ENCODE measurements at regions not wholly inside any gene's neighbourhood (a gene's known extent, or its start where the extent isn't known, plus 50 kb on each side); places are given as distances from the start of the nearest gene placed in this dataset.

GRCh38 chr2:129179199-129179598, 800.3 kb upstream of the RAB6C start:
- in situ Hi-C loops (cut with HindIII; ENCODE audit: extremely low pct_ligation_motif_present, low pct_unique_long_range_greater_than_20kb): no loop called here
- no peak for ATAC-seq
- no peak overlapping the region for H3K9ac ChIP-seq (ENCODE audit: insufficient read depth, low read depth, low read length)

DNA sequence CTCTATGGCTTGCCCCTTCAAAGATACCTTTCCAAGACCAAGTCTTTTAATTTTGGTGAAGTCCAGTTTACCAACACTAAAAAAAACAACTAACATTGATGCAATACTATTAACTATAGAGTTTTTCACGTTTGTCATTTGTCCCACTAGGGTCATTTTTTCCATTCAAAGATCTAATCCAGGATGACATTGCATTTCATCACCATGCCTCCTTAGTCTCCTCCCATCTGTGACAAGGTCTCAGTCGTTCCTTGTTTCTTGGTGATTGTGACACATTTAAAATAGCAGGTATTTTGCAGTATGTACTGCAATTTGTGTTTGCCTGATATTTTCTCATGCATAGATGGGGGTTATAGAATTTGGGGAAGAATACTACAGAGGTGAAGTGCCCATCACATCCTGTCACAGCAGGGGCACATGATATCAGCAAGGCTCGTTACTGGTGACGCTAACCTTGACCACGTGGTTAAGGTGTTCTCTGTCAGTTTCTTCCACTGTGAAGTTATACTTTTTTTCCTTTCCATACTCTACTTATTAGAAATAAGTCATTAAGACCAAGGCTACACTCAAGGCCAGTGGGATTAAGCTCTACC, 799.2 kb upstream of the RAB6C start:
- H3K27me3 ChIP-seq (ENCODE audit: control insufficient read depth in 1 of 2, insufficient read depth in 2 of 2, low read length in 2 of 2): no peaks in the 10 kb centered on the region
- H2AFZ ChIP-seq (ENCODE audit: low read length): no peak overlapping the region
- H3K4me1 ChIP-seq (ENCODE audit: insufficient read depth, low read length): no peaks in the 10 kb centered on the region
- H3K9ac ChIP-seq (ENCODE audit: insufficient read depth, low read depth, low read length): no peak overlapping the region
- in situ Hi-C loops (cut with HindIII; ENCODE audit: extremely low pct_ligation_motif_present, low pct_unique_long_range_greater_than_20kb): no loop called here
- DNase-seq (ENCODE audit: low spot score) (no peak), ATAC-seq (no peak), FAIRE-seq (no peak)
- H3K27ac ChIP-seq (ENCODE audit: extremely low read length, insufficient read depth, low read length): no peak overlapping the region
- no peak overlapping the region for H3K4me3 ChIP-seq (replicated peaks in 1 of 3; ENCODE audit: insufficient read depth in 1 of 3, low read depth in 2 of 3, low read length in 3 of 3)
- H4K20me1 ChIP-seq (ENCODE audit: insufficient read depth, low read length): no peaks in the 10 kb centered on the region
- no peaks in the 10 kb centered on the region for H3K36me3 ChIP-seq (replicated peaks in 1 of 2; ENCODE audit: control insufficient read depth in 1 of 2, insufficient read depth in 2 of 2, low read length in 2 of 2)
- no peaks in the 10 kb centered on the region for H3K79me2 ChIP-seq (ENCODE audit: insufficient read depth, low read length)
- no peak overlapping the region for H3K4me2 ChIP-seq (ENCODE audit: low read depth, low read length)
- H3K9me3 ChIP-seq (ENCODE audit: low read length): no peaks in the 10 kb centered on the region
- TF ChIP-seq ZNF547 (CRISPR knock-in tag; IDR thresholded peaks at IDR 0.05) (no peak), SP2 (CRISPR knock-in tag; IDR thresholded peaks at IDR 0.05) (no peak), MEIS1 (CRISPR knock-in tag; IDR thresholded peaks at IDR 0.05; ENCODE audit: borderline replicate concordance) (no peak)
- TF ChIP-seq, protein P1, sequence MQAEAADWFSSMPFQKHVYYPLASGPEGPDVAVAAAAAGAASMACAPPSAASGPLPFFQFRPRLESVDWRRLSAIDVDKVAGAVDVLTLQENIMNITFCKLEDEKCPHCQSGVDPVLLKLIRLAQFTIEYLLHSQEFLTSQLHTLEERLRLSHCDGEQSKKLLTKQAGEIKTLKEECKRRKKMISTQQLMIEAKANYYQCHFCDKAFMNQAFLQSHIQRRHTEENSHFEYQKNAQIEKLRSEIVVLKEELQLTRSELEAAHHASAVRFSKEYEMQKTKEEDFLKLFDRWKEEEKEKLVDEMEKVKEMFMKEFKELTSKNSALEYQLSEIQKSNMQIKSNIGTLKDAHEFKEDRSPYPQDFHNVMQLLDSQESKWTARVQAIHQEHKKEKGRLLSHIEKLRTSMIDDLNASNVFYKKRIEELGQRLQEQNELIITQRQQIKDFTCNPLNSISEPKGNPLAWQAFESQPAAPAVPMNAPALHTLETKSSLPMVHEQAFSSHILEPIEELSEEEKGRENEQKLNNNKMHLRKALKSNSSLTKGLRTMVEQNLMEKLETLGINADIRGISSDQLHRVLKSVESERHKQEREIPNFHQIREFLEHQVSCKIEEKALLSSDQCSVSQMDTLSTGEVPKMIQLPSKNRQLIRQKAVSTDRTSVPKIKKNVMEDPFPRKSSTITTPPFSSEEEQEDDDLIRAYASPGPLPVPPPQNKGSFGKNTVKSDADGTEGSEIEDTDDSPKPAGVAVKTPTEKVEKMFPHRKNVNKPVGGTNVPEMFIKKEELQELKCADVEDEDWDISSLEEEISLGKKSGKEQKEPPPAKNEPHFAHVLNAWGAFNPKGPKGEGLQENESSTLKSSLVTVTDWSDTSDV (CRISPR knock-in tag; IDR thresholded peaks at IDR 0.05): no peak
- ChIA-PET POLR2A (no interaction called here), CTCF (ENCODE audit: low intra/inter-chr PET ratio, low total read pairs) (no interaction called here)
- 3% methylated on average over 5 of the region's 5 CpGs for WGBS (ENCODE audit: low lambda C conversion rate)
- intact Hi-C loops (cut with micrococcal nuclease; ENCODE audit: unreplicated experiment): no loop called here
- no TSS peak for BruUV-seq (replicated peaks)

More at GRCh38 chr2:129179199-129179598, 800.3 kb upstream of the RAB6C start:
- H3K36me3 ChIP-seq (replicated peaks in 1 of 2; ENCODE audit: control insufficient read depth in 1 of 2, insufficient read depth in 2 of 2, low read length in 2 of 2): no peaks in the 10 kb centered on the region
- H3K9me3 ChIP-seq (ENCODE audit: low read length): no peaks in the 10 kb centered on the region
- FAIRE-seq (no peak), DNase-seq (ENCODE audit: low spot score) (no peak)
- no peaks in the 10 kb centered on the region for H3K27me3 ChIP-seq (ENCODE audit: control insufficient read depth in 1 of 2, insufficient read depth in 2 of 2, low read length in 2 of 2)
- ChIA-PET POLR2A (no interaction called here), CTCF (ENCODE audit: low intra/inter-chr PET ratio, low total read pairs) (no interaction called here)
- H3K4me3 ChIP-seq (replicated peaks in 1 of 3; ENCODE audit: insufficient read depth in 1 of 3, low read depth in 2 of 3, low read length in 3 of 3): no peak overlapping the region
- H2AFZ ChIP-seq (ENCODE audit: low read length): no peak overlapping the region
- no peaks in the 10 kb centered on the region for H3K79me2 ChIP-seq (ENCODE audit: insufficient read depth, low read length)
- H3K4me2 ChIP-seq (ENCODE audit: low read depth, low read length): no peak overlapping the region
- intact Hi-C loops (cut with micrococcal nuclease; ENCODE audit: unreplicated experiment): no loop called here
- H3K4me1 ChIP-seq (ENCODE audit: insufficient read depth, low read length): no peaks in the 10 kb centered on the region
- no peak overlapping the region for H3K27ac ChIP-seq (ENCODE audit: extremely low read length, insufficient read depth, low read length)
- no TSS peak for BruUV-seq (replicated peaks)
- no peaks in the 10 kb centered on the region for H4K20me1 ChIP-seq (ENCODE audit: insufficient read depth, low read length)
- 14% methylated on average over 2 of the region's 3 CpGs for WGBS (ENCODE audit: low lambda C conversion rate)
- no peak for TF ChIP-seq ZSCAN12 (CRISPR knock-in tag; IDR thresholded peaks at IDR 0.05)
